ENCODE measurements at regions not wholly inside any gene's neighbourhood (a gene's known extent, or its start where the extent isn't known, plus 50 kb on each side); places are given as distances from the start of the nearest gene placed in this dataset.
A peak's percentile ranks its signal among the peaks of the same experiment; 100 is the strongest.

- Histone ChIP-seq H3K9ac (ENCODE audit: low read depth, low read length, poor library complexity, severe bottlenecking) (no peak overlapping the region), H3K4me3 (ENCODE audit: low read length, poor library complexity, severe bottlenecking) (no peak overlapping the region), H3K27me3 (ENCODE audit: insufficient read depth, low read length, poor library complexity, severe bottlenecking) (no peaks in the 10 kb centered on the region), H3F3A (ENCODE audit: low read depth) (no peaks in the 10 kb centered on the region), H3K79me2 (ENCODE audit: insufficient read depth, low read length) (no peaks in the 10 kb centered on the region), H4K20me1 (ENCODE audit: insufficient read depth, low read length, poor library complexity, severe bottlenecking) (no peaks in the 10 kb centered on the region), H3K9me2 (replicated peaks; ENCODE audit: low read depth, low read length) (no peaks in the 10 kb centered on the region), H3K36me3 (ENCODE audit: insufficient read depth, low read length) (no peaks in the 10 kb centered on the region), H3K9me3 (ENCODE audit: insufficient read depth, low read depth, low read length) (no peaks in the 10 kb centered on the region), H2AFZ (ENCODE audit: low read length) (peak overlapping the region; percentile 39; the same call in 1 of the 2 replicates), H3K4me2 (ENCODE audit: low read depth, low read length, poor library complexity, severe bottlenecking) (no peak overlapping the region), H3K4me1 (ENCODE audit: insufficient read depth, low read length, poor library complexity, severe bottlenecking) (peaks cover 8% of the 10 kb centered on the region)
- TF ChIP-seq CTCF (conservative IDR thresholded peaks at IDR 0.05; ENCODE audit: low read length) (no peak), EZH2phosphoT487 (IDR thresholded peaks at IDR 0.05; ENCODE audit: borderline replicate concordance) (no peak)
Observed at GRCh38 chr7:15967551-15967950, 281.1 kb upstream of the MEOX2 start.

GRCh38 chr7:15967121-15967520, 280.6 kb upstream of the MEOX2 start:
- H3K4me3 ChIP-seq (ENCODE audit: low read length, poor library complexity, severe bottlenecking): no peak overlapping the region
- no peak for TF ChIP-seq CTCF (conservative IDR thresholded peaks at IDR 0.05; ENCODE audit: low read length)
- TF ChIP-seq EZH2phosphoT487 (IDR thresholded peaks at IDR 0.05; ENCODE audit: borderline replicate concordance): no peak
- H3K4me2 ChIP-seq (ENCODE audit: low read depth, low read length, poor library complexity, severe bottlenecking): no peak overlapping the region
- H4K20me1 ChIP-seq (ENCODE audit: insufficient read depth, low read length, poor library complexity, severe bottlenecking): no peaks in the 10 kb centered on the region
- H3K36me3 ChIP-seq (ENCODE audit: insufficient read depth, low read length): no peaks in the 10 kb centered on the region
- peak overlapping the region; percentile 39; the same call in 1 of the 2 replicates for H2AFZ ChIP-seq (ENCODE audit: low read length)
- no peak overlapping the region for H3K9ac ChIP-seq (ENCODE audit: low read depth, low read length, poor library complexity, severe bottlenecking)
- no peaks in the 10 kb centered on the region for H3K9me2 ChIP-seq (replicated peaks; ENCODE audit: low read depth, low read length)
- no peaks in the 10 kb centered on the region for H3K9me3 ChIP-seq (ENCODE audit: insufficient read depth, low read depth, low read length)
- peaks cover 8% of the 10 kb centered on the region for H3K4me1 ChIP-seq (ENCODE audit: insufficient read depth, low read length, poor library complexity, severe bottlenecking)
- H3K79me2 ChIP-seq (ENCODE audit: insufficient read depth, low read length): no peaks in the 10 kb centered on the region
- H3K27me3 ChIP-seq (ENCODE audit: insufficient read depth, low read length, poor library complexity, severe bottlenecking): no peaks in the 10 kb centered on the region
- no peaks in the 10 kb centered on the region for H3F3A ChIP-seq (ENCODE audit: low read depth)

DNA sequence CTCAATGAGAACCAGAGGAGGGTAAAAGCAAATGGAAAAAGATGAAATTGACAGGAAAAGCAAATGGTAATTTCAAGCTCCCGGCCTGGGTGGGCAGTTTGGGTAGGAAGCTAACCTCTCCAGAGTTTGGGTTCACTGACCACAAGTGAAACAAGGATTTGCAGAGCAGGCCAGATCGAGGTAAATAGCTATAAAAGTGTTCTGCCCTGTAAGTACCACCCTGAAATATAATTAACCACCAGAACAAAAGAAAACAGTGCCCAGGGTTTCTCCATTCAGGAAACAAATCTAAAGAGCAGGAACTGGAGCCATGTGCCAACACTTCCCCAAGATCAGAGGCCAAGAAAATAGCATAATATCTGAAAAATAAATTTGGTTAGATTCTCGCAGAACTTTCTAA, 276.7 kb upstream of the MEOX2 start:
- Histone ChIP-seq H3K4me2 (ENCODE audit: low read depth, low read length, poor library complexity, severe bottlenecking) (peak overlapping the region; percentile 37), H3F3A (ENCODE audit: low read depth) (no peaks in the 10 kb centered on the region), H3K27me3 (ENCODE audit: insufficient read depth, low read length, poor library complexity, severe bottlenecking) (no peaks in the 10 kb centered on the region), H3K36me3 (ENCODE audit: insufficient read depth, low read length) (no peaks in the 10 kb centered on the region), H3K79me2 (ENCODE audit: insufficient read depth, low read length) (no peaks in the 10 kb centered on the region), H4K20me1 (ENCODE audit: insufficient read depth, low read length, poor library complexity, severe bottlenecking) (no peaks in the 10 kb centered on the region), H3K9me3 (ENCODE audit: insufficient read depth, low read depth, low read length) (no peaks in the 10 kb centered on the region), H3K4me3 (ENCODE audit: low read length, poor library complexity, severe bottlenecking) (no peak overlapping the region), H2AFZ (ENCODE audit: low read length) (peak overlapping the region; percentile 78), H3K4me1 (ENCODE audit: insufficient read depth, low read length, poor library complexity, severe bottlenecking) (peaks cover 8% of the 10 kb centered on the region), H3K9me2 (replicated peaks; ENCODE audit: low read depth, low read length) (no peaks in the 10 kb centered on the region), H3K9ac (ENCODE audit: low read depth, low read length, poor library complexity, severe bottlenecking) (no peak overlapping the region)
- no peak for TF ChIP-seq CTCF (conservative IDR thresholded peaks at IDR 0.05; ENCODE audit: low read length)
- no peak for TF ChIP-seq EZH2phosphoT487 (IDR thresholded peaks at IDR 0.05; ENCODE audit: borderline replicate concordance)
